ENCODE measurements at regions not wholly inside any gene's neighbourhood (a gene's known extent, or its start where the extent isn't known, plus 50 kb on each side); places are given as distances from the start of the nearest gene placed in this dataset.

- Histone ChIP-seq H3K27me3 (no peaks in the 10 kb centered on the region), H3K27ac (no peak overlapping the region), H3K9me3 (no peaks in the 10 kb centered on the region), H3K36me3 (no peaks in the 10 kb centered on the region), H3K4me1 (peaks cover 0 to 21% (median 5%) of the 10 kb centered on the region in 4 donors), H3K4me3 (no peak overlapping the region)
- WGBS, 2 donors = 74 to 90% methylated on average over 4 of the region's 4 CpGs
- no peak for DNase-seq (ENCODE audit: low spot score in 2 of 2)
- TF ChIP-seq EP300 (IDR thresholded peaks at IDR 0.05) (no peak), POLR2A (IDR thresholded peaks at IDR 0.05) (no peak), CTCF (IDR thresholded peaks at IDR 0.05) (no peak)
Observed at GRCh38 chr5:113804264-113804663, 290.8 kb downstream of the YTHDC2 start.

- no peak overlapping the region for H3K4me3 ChIP-seq
- H3K27ac ChIP-seq = no peak overlapping the region
- peaks cover 0 to 21% (median 5%) of the 10 kb centered on the region in 4 donors for H3K4me1 ChIP-seq
- TF ChIP-seq EP300 (IDR thresholded peaks at IDR 0.05) (no peak), CTCF (IDR thresholded peaks at IDR 0.05) (no peak), POLR2A (IDR thresholded peaks at IDR 0.05) (no peak)
- H3K9me3 ChIP-seq = no peaks in the 10 kb centered on the region
- no peaks in the 10 kb centered on the region for H3K36me3 ChIP-seq
- WGBS, 2 donors = 84 to 93% methylated on average over 6 of the region's 6 CpGs
- DNase-seq (ENCODE audit: low spot score in 2 of 2) = no peak
- no peaks in the 10 kb centered on the region for H3K27me3 ChIP-seq
Observed at GRCh38 chr5:113804943-113805342, 291.4 kb downstream of the YTHDC2 start.

GRCh38 chr5:113806250-113806649, 292.8 kb downstream of the YTHDC2 start:
- no peaks in the 10 kb centered on the region for H3K27me3 ChIP-seq
- no peak for DNase-seq (ENCODE audit: low spot score in 2 of 2)
- peaks cover 0 to 21% (median 5%) of the 10 kb centered on the region in 4 donors for H3K4me1 ChIP-seq
- H3K36me3 ChIP-seq = no peaks in the 10 kb centered on the region
- H3K4me3 ChIP-seq = no peak overlapping the region
- 22 to 26% methylated on average over 3 of the region's 3 CpGs for WGBS, 2 donors
- H3K9me3 ChIP-seq = no peaks in the 10 kb centered on the region
- H3K27ac ChIP-seq = peak overlapping the region in 1 of 4 donors; percentile 4
- TF ChIP-seq POLR2A (IDR thresholded peaks at IDR 0.05) (no peak), CTCF (IDR thresholded peaks at IDR 0.05) (peak in 4 of 5 experiments; percentile 13 to 16 (median 14)), EP300 (IDR thresholded peaks at IDR 0.05) (no peak)

DNA sequence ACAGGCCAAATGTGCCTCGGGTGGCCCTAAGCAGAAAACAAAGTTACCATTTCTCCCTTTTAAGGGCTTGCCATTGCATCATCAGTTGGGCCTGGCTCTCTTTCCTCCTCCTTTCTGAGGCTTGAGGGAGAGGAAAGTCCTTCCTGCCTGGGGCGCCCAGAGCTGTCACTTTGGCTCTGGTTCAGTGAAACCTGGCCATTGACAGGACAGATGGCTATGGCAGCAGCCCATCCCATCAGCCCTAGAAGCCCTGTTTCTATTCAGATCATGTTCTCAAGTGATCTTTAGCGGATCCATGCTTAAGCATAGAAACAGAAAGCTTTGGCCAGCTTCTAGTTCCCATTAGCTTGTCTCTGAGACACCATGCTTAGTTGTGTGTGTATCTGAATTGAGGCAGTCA, 293.4 kb downstream of the YTHDC2 start:
- no peak overlapping the region for H3K4me3 ChIP-seq

More for the DNA sequence above, 293.4 kb downstream of the YTHDC2 start:
- Histone ChIP-seq H3K27me3 (no peaks in the 10 kb centered on the region), H3K27ac (peak overlapping the region in 2 of 4 donors; percentile 25 to 38), H3K4me1 (peaks cover 0 to 21% (median 5%) of the 10 kb centered on the region in 4 donors), H3K36me3 (no peaks in the 10 kb centered on the region), H3K9me3 (no peaks in the 10 kb centered on the region)
- 45 to 65% methylated on average over 3 of the region's 3 CpGs for WGBS, 2 donors
- peak in 1 of 2 donors; percentile 12 for DNase-seq (ENCODE audit: low spot score in 2 of 2)
- no peak for TF ChIP-seq CTCF (IDR thresholded peaks at IDR 0.05)
- TF ChIP-seq POLR2A (IDR thresholded peaks at IDR 0.05) = no peak
- TF ChIP-seq EP300 (IDR thresholded peaks at IDR 0.05) = no peak

Data from tibial nerve (tissue), 4 donors.